ENCODE measurements at regions not wholly inside any gene's neighbourhood (a gene's known extent, or its start where the extent isn't known, plus 50 kb on each side); places are given as distances from the start of the nearest gene placed in this dataset.

DNA sequence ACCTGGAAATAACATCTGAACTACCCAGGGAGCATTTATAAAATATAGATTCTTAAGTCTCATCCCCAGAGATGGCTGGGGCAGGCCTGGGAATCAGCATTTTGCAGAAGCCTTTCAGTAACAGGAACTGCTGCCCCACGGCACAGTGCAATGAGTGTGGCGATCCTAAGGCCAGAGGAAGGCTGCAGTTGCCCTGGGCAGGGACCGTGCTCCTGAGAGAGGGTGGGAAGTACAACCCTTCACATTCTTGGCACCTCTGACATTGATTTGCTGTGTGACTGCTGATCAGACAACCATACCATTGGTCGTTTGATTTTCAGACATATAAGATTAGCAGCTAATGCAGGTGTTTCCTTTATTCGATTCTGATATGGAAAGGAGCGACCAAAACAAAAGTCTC is 233.6 kb downstream of the STIM2 start:
- TF ChIP-seq CTCF (IDR thresholded peaks at IDR 0.05) (no peak), EP300 (IDR thresholded peaks at IDR 0.05) (no peak), POLR2A (IDR thresholded peaks at IDR 0.05) (no peak)
- Histone ChIP-seq H3K27ac (no peak overlapping the region), H3K4me1 (no peaks in the 10 kb centered on the region), H3K27me3 (peaks cover 0 to 20% of the 10 kb centered on the region in 2 donors), H3K36me3 (no peaks in the 10 kb centered on the region), H3K4me3 (no peak overlapping the region), H3K9me3 (no peaks in the 10 kb centered on the region)
- DNase-seq (ENCODE audit: low spot score in 2 of 2): no peak
- WGBS, 2 donors: 83 to 86% methylated on average over 6 of the region's 6 CpGs

DNA sequence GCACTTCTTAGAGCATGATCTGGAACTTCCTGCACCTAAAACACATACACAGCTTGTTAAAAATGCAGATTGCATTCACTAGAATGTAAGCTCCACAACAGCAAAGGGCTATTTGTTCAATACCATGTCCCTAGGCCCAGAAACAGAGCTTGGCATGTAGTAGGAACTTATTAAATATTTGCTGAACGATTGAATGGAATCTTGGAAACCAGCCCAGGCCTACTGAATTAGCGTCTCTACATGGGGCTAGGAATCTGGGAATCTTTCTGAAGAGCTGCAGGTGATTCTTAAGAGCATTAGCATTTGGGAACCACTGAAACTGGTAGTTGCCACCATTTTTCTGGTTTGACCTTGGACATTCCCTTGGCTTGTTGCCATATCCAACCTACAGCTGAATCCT is 234.1 kb downstream of the STIM2 start:
- Histone ChIP-seq H3K27me3 (peaks cover 0 to 17% of the 10 kb centered on the region in 2 donors), H3K9me3 (no peaks in the 10 kb centered on the region), H3K4me3 (no peak overlapping the region), H3K4me1 (no peaks in the 10 kb centered on the region), H3K36me3 (no peaks in the 10 kb centered on the region), H3K27ac (no peak overlapping the region)
- TF ChIP-seq POLR2A (IDR thresholded peaks at IDR 0.05) (no peak), EP300 (IDR thresholded peaks at IDR 0.05) (no peak), CTCF (IDR thresholded peaks at IDR 0.05) (no peak)
- no peak for DNase-seq (ENCODE audit: low spot score in 2 of 2)
- 17 to 20% methylated on average over 2 of the region's 2 CpGs for WGBS, 2 donors

DNA sequence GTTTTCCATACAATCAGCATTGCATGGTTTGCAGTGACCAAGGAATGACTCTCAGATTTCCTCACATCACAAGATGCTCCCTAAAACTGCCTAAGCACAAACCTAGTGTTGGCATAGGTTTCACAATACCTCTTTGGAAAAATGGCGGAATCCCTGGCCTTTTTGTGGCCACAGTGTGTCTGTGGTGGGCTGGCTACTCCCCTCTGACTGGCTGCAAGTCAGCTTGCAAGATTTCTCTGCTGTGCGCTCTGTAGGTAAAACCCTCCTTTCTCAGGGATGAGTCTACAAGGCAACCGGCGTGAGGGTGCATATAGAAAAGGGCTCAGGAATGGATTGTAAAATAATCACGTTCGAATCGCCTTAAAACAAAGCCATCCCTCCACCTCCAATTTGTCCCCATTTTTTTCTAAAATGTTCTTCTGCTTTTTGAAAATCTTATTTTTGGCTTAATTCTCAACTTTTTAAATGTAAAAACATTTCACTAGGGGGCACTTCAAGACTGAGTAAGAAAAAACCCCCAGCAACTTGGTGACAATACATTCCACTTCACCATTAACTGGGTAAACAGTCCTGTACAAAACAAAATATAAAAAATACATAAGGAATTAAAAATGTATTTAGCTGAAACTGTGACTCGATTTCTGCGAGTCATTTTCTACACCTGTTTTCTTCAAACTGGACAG is 235.6 kb downstream of the STIM2 start:
- no peaks in the 10 kb centered on the region for H3K9me3 ChIP-seq
- H3K36me3 ChIP-seq: no peaks in the 10 kb centered on the region
- no peak overlapping the region for H3K4me3 ChIP-seq
- TF ChIP-seq CTCF (IDR thresholded peaks at IDR 0.05) (no peak), EP300 (IDR thresholded peaks at IDR 0.05) (no peak), POLR2A (IDR thresholded peaks at IDR 0.05) (no peak)
- H3K4me1 ChIP-seq: no peaks in the 10 kb centered on the region
- no peak overlapping the region for H3K27ac ChIP-seq
- H3K27me3 ChIP-seq: peaks cover 0 to 2% of the 10 kb centered on the region in 2 donors
- DNase-seq (ENCODE audit: low spot score in 2 of 2): no peak
- 77 to 81% methylated on average over 9 of the region's 9 CpGs for WGBS, 2 donors

- Histone ChIP-seq H3K9me3 (no peaks in the 10 kb centered on the region), H3K36me3 (no peaks in the 10 kb centered on the region), H3K4me3 (no peak overlapping the region), H3K27me3 (no peaks in the 10 kb centered on the region), H3K4me1 (no peaks in the 10 kb centered on the region), H3K27ac (no peak overlapping the region)
- no peak for DNase-seq (ENCODE audit: low spot score in 2 of 2)
- TF ChIP-seq EP300 (IDR thresholded peaks at IDR 0.05) (no peak), CTCF (IDR thresholded peaks at IDR 0.05) (no peak), POLR2A (IDR thresholded peaks at IDR 0.05) (no peak)
- WGBS, 2 donors: 65 to 67% methylated on average over 1 of the region's 1 CpG
Observed at GRCh38 chr4:27098034-27098433, 237.4 kb downstream of the STIM2 start.

DNA sequence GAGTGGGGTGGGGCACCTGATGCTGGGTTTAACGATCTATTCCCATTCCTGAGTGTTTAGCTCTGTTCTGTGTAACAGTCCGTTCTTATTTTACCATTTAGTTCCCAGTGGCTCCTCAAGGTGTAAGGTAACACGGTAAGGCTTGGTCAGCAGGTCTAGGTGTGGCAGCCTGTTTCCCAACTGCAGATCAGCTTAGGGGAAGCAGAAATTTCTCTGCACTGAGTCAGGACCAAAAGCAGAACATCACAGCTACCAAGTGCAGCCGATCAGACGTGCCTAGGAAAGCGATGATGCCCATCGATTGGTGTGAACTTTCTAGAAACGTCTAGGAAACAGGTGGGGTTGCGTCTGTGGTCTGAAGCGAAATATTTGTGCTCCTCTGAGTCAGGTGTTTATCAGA is 240.1 kb downstream of the STIM2 start:
- WGBS, 2 donors: 82 to 89% methylated on average over 10 of the region's 10 CpGs
- H3K27ac ChIP-seq: no peak overlapping the region
- no peaks in the 10 kb centered on the region for H3K9me3 ChIP-seq
- TF ChIP-seq POLR2A (IDR thresholded peaks at IDR 0.05): no peak
- no peak for TF ChIP-seq EP300 (IDR thresholded peaks at IDR 0.05)
- no peak for TF ChIP-seq CTCF (IDR thresholded peaks at IDR 0.05)
- H3K4me3 ChIP-seq: no peak overlapping the region
- H3K4me1 ChIP-seq: no peaks in the 10 kb centered on the region
- H3K36me3 ChIP-seq: no peaks in the 10 kb centered on the region
- H3K27me3 ChIP-seq: no peaks in the 10 kb centered on the region
- no peak for DNase-seq (ENCODE audit: low spot score in 2 of 2)

All from tibial nerve (tissue), 4 donors.